GM18505 (cell line): ENCODE measurements at regions not wholly inside any gene's neighbourhood (a gene's known extent, or its start where the extent isn't known, plus 50 kb on each side); places are given as distances from the start of the nearest gene placed in this dataset.
"Not testable (repeated sequence)": the region's sequence is repeated elsewhere in the genome, so short reads cannot be mapped to it uniquely, and the experiment has no call there.

ENCODE experiments used
- ATAC-seq: cut with Tn5 transposase; IDR thresholded peaks from one replicate; pipeline ENCODE4 v1.9.1; 2021; ENCODE audit not compliant: unreplicated experiment
- POLR2A ChIP-seq: IDR thresholded peaks from 4 replicates; pipeline ENCODE4 v1.6.1; 2011; ENCODE audit warnings: borderline replicate concordance; ENCODE audit not compliant: insufficient read depth, insufficient read length; ENCODE audit errors: extremely low read depth

GRCh38 chr16:63690961-63691360 lies 1430.9 kb downstream of the CDH11 start:
- TF ChIP-seq POLR2A: no peak
- ATAC-seq: no peak

- TF ChIP-seq POLR2A: no peak
- no peak for ATAC-seq
Measured at GRCh38 chr16:63690267-63690666, 1431.6 kb downstream of the CDH11 start.

- ATAC-seq: no peak
- TF ChIP-seq POLR2A: no peak
Measured at GRCh38 chr16:63689068-63689467, 1432.8 kb downstream of the CDH11 start.

- no peak for TF ChIP-seq POLR2A
- ATAC-seq: no peak
Measured at GRCh38 chr16:63684149-63685101, 1437.4 kb downstream of the CDH11 start.

GRCh38 chr16:63682844-63683243 lies 1439.0 kb downstream of the CDH11 start:
- no peak for TF ChIP-seq POLR2A
- no peak for ATAC-seq

- no peak for TF ChIP-seq POLR2A
- no peak for ATAC-seq
Measured at GRCh38 chr16:63672493-63672892, 1449.4 kb downstream of the CDH11 start.

GRCh38 chr16:63663155-63663554 lies 1458.7 kb downstream of the CDH11 start:
- ATAC-seq: no peak
- no peak for TF ChIP-seq POLR2A

- no peak for TF ChIP-seq POLR2A
Measured at GRCh38 chr16:63655846-63656245, 1466.0 kb downstream of the CDH11 start.

GRCh38 chr16:63653044-63653839 lies 1468.6 kb downstream of the CDH11 start:
- no peak for ATAC-seq
- no peak for TF ChIP-seq POLR2A

More at GRCh38 chr16:63655846-63656245, 1466.0 kb downstream of the CDH11 start:
- ATAC-seq: no peak

- no peak for TF ChIP-seq POLR2A
- ATAC-seq: no peak
Measured at GRCh38 chr16:63652091-63652490, 1469.8 kb downstream of the CDH11 start.

GRCh38 chr16:63650550-63650949 lies 1471.3 kb downstream of the CDH11 start:
- no peak for ATAC-seq
- TF ChIP-seq POLR2A: no peak

- ATAC-seq: not testable (repeated sequence)
Measured at GRCh38 chr16:63633706-63634445, 1488.0 kb downstream of the CDH11 start.

GRCh38 chr16:63629272-63629671 lies 1492.6 kb downstream of the CDH11 start:
- no peak for TF ChIP-seq POLR2A
- ATAC-seq: no peak
